Activated T-cell treated with anti-CD3 and anti-CD28 coated beads for 24 hours (primary cell): ENCODE measurements at regions not wholly inside any gene's neighbourhood (a gene's known extent, or its start where the extent isn't known, plus 50 kb on each side); places are given as distances from the start of the nearest gene placed in this dataset.
"Not testable (repeated sequence)": the region's sequence is repeated elsewhere in the genome, so short reads cannot be mapped to it uniquely, and the experiment has no call there.

Experiments used
- DNase-seq: peaks from one replicate; pipeline ENCODE4 v3.0.0-alpha.2; 2020; ENCODE audit warnings: low read depth

GRCh38 chr13:78139765-78140164 is 221.1 kb upstream of the EDNRB start:
- DNase-seq: no peak

GRCh38 chr13:78138756-78139155 is 220.1 kb upstream of the EDNRB start:
- DNase-seq: no peak

- no peak for DNase-seq
Observed at GRCh38 chr13:78137404-78138142, 218.9 kb upstream of the EDNRB start.

GRCh38 chr13:78136966-78137365 is 218.3 kb upstream of the EDNRB start:
- DNase-seq: no peak

- no peak for DNase-seq
Observed at GRCh38 chr13:78133511-78133910, 214.9 kb upstream of the EDNRB start.

- DNase-seq: no peak
Observed at GRCh38 chr13:78131811-78132210, 213.2 kb upstream of the EDNRB start.

GRCh38 chr13:78131346-78131745 is 212.7 kb upstream of the EDNRB start:
- DNase-seq: no peak

GRCh38 chr13:78129823-78130222 is 211.2 kb upstream of the EDNRB start:
- DNase-seq: no peak

GRCh38 chr13:78129359-78129758 is 210.7 kb upstream of the EDNRB start:
- DNase-seq: no peak

- peak; percentile 9 for DNase-seq
Observed at GRCh38 chr13:78121459-78122348, 203.1 kb upstream of the EDNRB start.

- no peak for DNase-seq
Observed at GRCh38 chr13:78121001-78121400, 202.4 kb upstream of the EDNRB start.

- DNase-seq: not testable (repeated sequence)
Observed at GRCh38 chr13:78120144-78120543, 201.5 kb upstream of the EDNRB start.

- DNase-seq: not testable (repeated sequence)
Observed at GRCh38 chr13:78117070-78117469, 198.4 kb upstream of the EDNRB start.

GRCh38 chr13:78105656-78106055 is 187.0 kb upstream of the EDNRB start:
- no peak for DNase-seq

- no peak for DNase-seq
Observed at GRCh38 chr13:78103936-78104335, 185.3 kb upstream of the EDNRB start.

- DNase-seq: no peak
Observed at GRCh38 chr13:78102741-78103140, 184.1 kb upstream of the EDNRB start.

GRCh38 chr13:78102121-78102677 is 183.6 kb upstream of the EDNRB start:
- DNase-seq: no peak

GRCh38 chr13:78100486-78100885 is 181.9 kb upstream of the EDNRB start:
- no peak for DNase-seq

GRCh38 chr13:78098249-78098648 is 179.6 kb upstream of the EDNRB start:
- no peak for DNase-seq

GRCh38 chr13:78096221-78096620 is 177.6 kb upstream of the EDNRB start:
- DNase-seq: no peak

GRCh38 chr13:78087966-78088678 is 169.5 kb upstream of the EDNRB start:
- DNase-seq: no peak
